CD4-positive, CD25-positive, alpha-beta regulatory T cell (primary cell): ENCODE measurements at regions not wholly inside any gene's neighbourhood (a gene's known extent, or its start where the extent isn't known, plus 50 kb on each side); places are given as distances from the start of the nearest gene placed in this dataset.

Experiments used
- ATAC-seq, 2 donors: fragments of 150-1000 bp; cut with Tn5 transposase; one replicate each; pipeline ENCODE4 v1.10.0; 2021; ENCODE audit warnings: low read depth in 2 of 2, moderate number of reproducible peaks in 2 of 2, moderate library complexity in 1 of 2
- DNase-seq, 3 donors: peaks; one replicate each; pipeline versions ENCODE4 v3.0.0 to v3.0.0-alpha.2; 2012 to 2022; ENCODE audit warnings: mixed read lengths in 1 of 3
- H3K27ac ChIP-seq: one replicate; pipeline ENCODE4 v1.7.0; 2013; ENCODE audit warnings: mild to moderate bottlenecking, low read length; ENCODE audit not compliant: insufficient read depth, poor library complexity, severe bottlenecking
- H3K27me3 ChIP-seq: one replicate; pipeline ENCODE4 v1.7.0; 2013; ENCODE audit warnings: low read length; ENCODE audit not compliant: control insufficient read depth, insufficient read depth
- H3K36me3 ChIP-seq: one replicate; pipeline ENCODE4 v1.7.0; 2013; ENCODE audit warnings: mild to moderate bottlenecking, low read length, moderate library complexity; ENCODE audit not compliant: control insufficient read depth, insufficient read depth
- H3K4me1 ChIP-seq: 2 replicates; pipeline ENCODE4 v1.7.0; 2013; ENCODE audit warnings: mild to moderate bottlenecking, low read length; ENCODE audit not compliant: insufficient read depth, control insufficient read depth, poor library complexity, severe bottlenecking
- H3K4me3 ChIP-seq: one replicate; pipeline ENCODE4 v1.7.0; 2013; ENCODE audit warnings: low read depth, mild to moderate bottlenecking, low read length, moderate library complexity
- H3K9me3 ChIP-seq, 2 experiments: 1 replicate in 1 of 2; 2 replicates in 1 of 2; pipeline ENCODE4 v1.7.0; 2013; ENCODE audit warnings: low read length in 2 of 2, mild to moderate bottlenecking in 1 of 2, moderate library complexity in 1 of 2; ENCODE audit not compliant: control insufficient read depth in 2 of 2
- H3K27ac Mint-ChIP-seq, 3 donors: one replicate each; pipeline ENCODE4 v1.8.0; 2020 to 2022; ENCODE audit warnings: mild to moderate bottlenecking in 3 of 3, mixed read lengths in 3 of 3, moderate library complexity in 2 of 3
- H3K27me3 Mint-ChIP-seq: one replicate; pipeline ENCODE4 v1.8.0; 2022; ENCODE audit warnings: mild to moderate bottlenecking, mixed read lengths
- H3K36me3 Mint-ChIP-seq: one replicate; pipeline ENCODE4 v1.8.0; 2020; ENCODE audit warnings: mixed read lengths
- H3K4me1 Mint-ChIP-seq, 4 donors: one replicate each; pipeline ENCODE4 v1.8.0; 2020 to 2022; ENCODE audit warnings: mixed read lengths in 4 of 4, mild to moderate bottlenecking in 1 of 4
- H3K4me3 Mint-ChIP-seq, 4 donors: one replicate each; pipeline ENCODE4 v1.8.0; 2020 to 2022; ENCODE audit warnings: mild to moderate bottlenecking in 4 of 4, mixed read lengths in 4 of 4, moderate library complexity in 3 of 4
- H3K9me3 Mint-ChIP-seq, 7 donors: one replicate each; pipeline ENCODE4 v1.8.0; 2020 to 2022; ENCODE audit warnings: mixed read lengths in 7 of 7, mild to moderate bottlenecking in 3 of 7, moderate library complexity in 2 of 7

GRCh38 chr5:38681029-38681706 lies 124.7 kb upstream of the LIFR start:
- no peak overlapping the region for H3K4me3 Mint-ChIP-seq
- H3K27me3 Mint-ChIP-seq = no peaks in the 10 kb centered on the region
- H3K9me3 Mint-ChIP-seq = peaks cover 0 to 3% (median 0%) of the 10 kb centered on the region in 7 donors
- ATAC-seq (no peak), DNase-seq (no peak)
- Histone ChIP-seq H3K9me3 (no peaks in the 10 kb centered on the region), H3K4me1 (no peaks in the 10 kb centered on the region), H3K27ac (no peak overlapping the region), H3K4me3 (no peak overlapping the region), H3K36me3 (no peaks in the 10 kb centered on the region), H3K27me3 (no peaks in the 10 kb centered on the region)
- no peaks in the 10 kb centered on the region for H3K4me1 Mint-ChIP-seq
- no peaks in the 10 kb centered on the region for H3K36me3 Mint-ChIP-seq
- H3K27ac Mint-ChIP-seq = no peak overlapping the region

- Histone ChIP-seq H3K4me1 (no peaks in the 10 kb centered on the region), H3K27ac (no peak overlapping the region), H3K27me3 (no peaks in the 10 kb centered on the region), H3K9me3 (no peaks in the 10 kb centered on the region), H3K4me3 (no peak overlapping the region), H3K36me3 (no peaks in the 10 kb centered on the region)
- H3K36me3 Mint-ChIP-seq = no peaks in the 10 kb centered on the region
- no peaks in the 10 kb centered on the region for H3K4me1 Mint-ChIP-seq
- no peak for ATAC-seq
- no peak overlapping the region for H3K27ac Mint-ChIP-seq
- H3K27me3 Mint-ChIP-seq = no peaks in the 10 kb centered on the region
- no peak overlapping the region for H3K4me3 Mint-ChIP-seq
- H3K9me3 Mint-ChIP-seq = peaks cover 0 to 3% (median 0%) of the 10 kb centered on the region in 7 donors
- no peak for DNase-seq
These were observed 125.5 kb upstream of the LIFR start for GRCh38 chr5:38681966-38682365.

GRCh38 chr5:38686658-38687057 lies 130.2 kb upstream of the LIFR start:
- Mint-ChIP-seq H3K27me3 (no peaks in the 10 kb centered on the region), H3K27ac (no peak overlapping the region), H3K36me3 (no peaks in the 10 kb centered on the region), H3K4me1 (no peaks in the 10 kb centered on the region), H3K9me3 (peaks cover 0 to 6% (median 5%) of the 10 kb centered on the region in 7 donors), H3K4me3 (no peak overlapping the region)
- no peaks in the 10 kb centered on the region for H3K9me3 ChIP-seq
- ATAC-seq = no peak
- H3K4me1 ChIP-seq = no peaks in the 10 kb centered on the region
- DNase-seq = no peak
- H3K4me3 ChIP-seq = no peak overlapping the region
- no peak overlapping the region for H3K27ac ChIP-seq
- H3K36me3 ChIP-seq = no peaks in the 10 kb centered on the region
- H3K27me3 ChIP-seq = peaks cover 2% of the 10 kb centered on the region

- Mint-ChIP-seq H3K9me3 (peaks cover 0 to 6% (median 4%) of the 10 kb centered on the region in 7 donors), H3K4me1 (no peaks in the 10 kb centered on the region), H3K4me3 (no peak overlapping the region), H3K27ac (no peak overlapping the region), H3K27me3 (peaks cover 6% of the 10 kb centered on the region), H3K36me3 (no peaks in the 10 kb centered on the region)
- Histone ChIP-seq H3K36me3 (no peaks in the 10 kb centered on the region), H3K4me1 (no peaks in the 10 kb centered on the region), H3K9me3 (no peaks in the 10 kb centered on the region), H3K27me3 (peaks cover 8% of the 10 kb centered on the region), H3K27ac (no peak overlapping the region), H3K4me3 (no peak overlapping the region)
- no peak for ATAC-seq
- DNase-seq = no peak
These were observed 135.9 kb upstream of the LIFR start for GRCh38 chr5:38692346-38692745.

- DNase-seq (no peak), ATAC-seq (no peak)
- no peak overlapping the region for H3K4me3 ChIP-seq
- Mint-ChIP-seq H3K27me3 (peaks cover 8% of the 10 kb centered on the region), H3K4me1 (no peaks in the 10 kb centered on the region), H3K9me3 (peaks cover 0 to 9% (median 4%) of the 10 kb centered on the region in 7 donors), H3K36me3 (no peaks in the 10 kb centered on the region), H3K4me3 (no peak overlapping the region), H3K27ac (no peak overlapping the region)
- H3K36me3 ChIP-seq = no peaks in the 10 kb centered on the region
- H3K9me3 ChIP-seq = no peaks in the 10 kb centered on the region
- H3K27ac ChIP-seq = no peak overlapping the region
- peaks cover 8% of the 10 kb centered on the region for H3K27me3 ChIP-seq
- H3K4me1 ChIP-seq = no peaks in the 10 kb centered on the region
These were observed 136.5 kb upstream of the LIFR start for GRCh38 chr5:38692781-38693527.

- Mint-ChIP-seq H3K27ac (no peak overlapping the region), H3K27me3 (peaks cover 10% of the 10 kb centered on the region), H3K36me3 (no peaks in the 10 kb centered on the region), H3K9me3 (peaks cover 0 to 10% (median 0%) of the 10 kb centered on the region in 7 donors), H3K4me3 (no peak overlapping the region), H3K4me1 (no peaks in the 10 kb centered on the region)
- Histone ChIP-seq H3K9me3 (no peaks in the 10 kb centered on the region), H3K27me3 (peaks cover 5% of the 10 kb centered on the region), H3K36me3 (no peaks in the 10 kb centered on the region), H3K27ac (no peak overlapping the region), H3K4me1 (no peaks in the 10 kb centered on the region), H3K4me3 (no peak overlapping the region)
- ATAC-seq (no peak), DNase-seq (no peak)
These were observed 138.8 kb upstream of the LIFR start for GRCh38 chr5:38695021-38695958.

GRCh38 chr5:38697013-38697412 lies 140.6 kb upstream of the LIFR start:
- no peak for ATAC-seq
- no peaks in the 10 kb centered on the region for H3K36me3 Mint-ChIP-seq
- H3K9me3 ChIP-seq = no peaks in the 10 kb centered on the region
- no peak for DNase-seq
- H3K27me3 Mint-ChIP-seq = peaks cover 10% of the 10 kb centered on the region
- no peak overlapping the region for H3K27ac ChIP-seq
- H3K4me3 Mint-ChIP-seq = no peak overlapping the region
- no peak overlapping the region for H3K4me3 ChIP-seq
- no peaks in the 10 kb centered on the region for H3K4me1 ChIP-seq
- peaks cover 5% of the 10 kb centered on the region for H3K27me3 ChIP-seq
- H3K9me3 Mint-ChIP-seq = peaks cover 0 to 9% (median 0%) of the 10 kb centered on the region in 7 donors
- H3K4me1 Mint-ChIP-seq = no peaks in the 10 kb centered on the region
- H3K27ac Mint-ChIP-seq = no peak overlapping the region
- H3K36me3 ChIP-seq = no peaks in the 10 kb centered on the region
